GM12878 (cell line): ENCODE measurements at regions not wholly inside any gene's neighbourhood (a gene's known extent, or its start where the extent isn't known, plus 50 kb on each side); places are given as distances from the start of the nearest gene placed in this dataset.

Experiments
- ATAC-seq: fragments of 200-7000 bp; cut with Tn5 transposase; 3 replicates; pipeline ENCODE4 v1.9.1; 2020; ENCODE audit warnings: mild to moderate bottlenecking, moderate library complexity
- BruUV-seq: library from RNA; stranded (reverse); fragments of 400-500 nt; replicated peaks from 2 replicates; lab custom pipeline; 2021; lab: Mats Ljungman, UMichigan
- CTCF ChIA-PET: fragments of 300-600 bp; sonication (Branson Sonifier 250); formaldehyde crosslinking; extraction: SDS; loops from one replicate; lab custom pipeline; 2021; ENCODE audit warnings: inconsistent platforms; lab: Yijun Ruan, JAX
- POLR2A ChIA-PET: fragments of 350-600 bp; formaldehyde crosslinking; extraction: SDS; loops from one replicate; lab custom pipeline; 2021; ENCODE audit warnings: inconsistent platforms; lab: Charles Lee
- RAD21 ChIA-PET: fragments of 300-600 bp; sonication (Branson Sonifier 250); formaldehyde crosslinking; loops from one replicate; lab custom pipeline; 2023; ENCODE audit warnings: antibody characterized with exemption; ENCODE audit not compliant: unreplicated experiment; lab: Charles Lee
- SMC1A ChIA-PET: fragments of 300-600 bp; sonication (Branson Sonifier 250); formaldehyde crosslinking; loops from one replicate; lab custom pipeline; 2023; ENCODE audit not compliant: unreplicated experiment, uncharacterized antibody; lab: Charles Lee
- DNase-seq: peaks from one replicate; pipeline ENCODE4 v3.0.0-alpha.2; 2011; ENCODE audit warnings: low read depth, low spot score
- FAIRE-seq: peaks from 3 replicates; lab custom pipeline; 2011; peaks lifted over from hg19 to GRCh38; lab: Jason Lieb, UNC
- H2AFZ ChIP-seq: 2 replicates; pipeline ENCODE4 v1.6.0; 2011; ENCODE audit warnings: low read depth, low read length, control low read depth; ENCODE audit not compliant: control insufficient read depth
- H3K27ac ChIP-seq: 2 replicates; pipeline ENCODE4 v1.5.1; 2011; ENCODE audit warnings: control low read depth; ENCODE audit not compliant: control insufficient read depth, insufficient read depth
- H3K27me3 ChIP-seq, 2 experiments: replicated peaks in 1 of 2; 2 replicates each; pipeline versions ENCODE4 v1.6.0 to v1.6.1; 2011; ENCODE audit warnings: low read length in 1 of 2; ENCODE audit not compliant: control insufficient read depth in 2 of 2, insufficient read depth in 2 of 2
- H3K36me3 ChIP-seq, 2 experiments: 2 replicates each; pipeline ENCODE4 v1.5.1; 2011; ENCODE audit warnings: low read length in 1 of 2; ENCODE audit not compliant: control insufficient read depth in 2 of 2, insufficient read depth in 2 of 2
- H3K4me1 ChIP-seq: 2 replicates; pipeline ENCODE4 v1.6.1; 2011; ENCODE audit warnings: mild to moderate bottlenecking, low read length, moderate library complexity, mixed read lengths; ENCODE audit not compliant: control insufficient read depth, insufficient read depth
- H3K4me2 ChIP-seq: 2 replicates; pipeline ENCODE4 v1.6.0; 2011; ENCODE audit warnings: control low read depth; ENCODE audit not compliant: control insufficient read depth, insufficient read depth
- H3K4me3 ChIP-seq: fragments of 200-600 bp; sonication (generic); 2 replicates; pipeline ENCODE4 v1.5.1; 2016
- H3K79me2 ChIP-seq: 2 replicates; pipeline ENCODE4 v1.6.0; 2011; ENCODE audit warnings: low read length; ENCODE audit not compliant: control insufficient read depth, insufficient read depth
- H3K9ac ChIP-seq: 2 replicates; pipeline ENCODE4 v1.8.0; 2011; ENCODE audit warnings: low read length, control low read depth, mixed read lengths; ENCODE audit not compliant: control insufficient read depth, insufficient read depth
- H3K9me3 ChIP-seq: replicated peaks from 3 replicates; pipeline ENCODE4 v1.5.1; 2011; ENCODE audit warnings: mild to moderate bottlenecking, low read length; ENCODE audit not compliant: control insufficient read depth, insufficient read depth
- H4K20me1 ChIP-seq: 2 replicates; pipeline ENCODE4 v1.6.0; 2011; ENCODE audit not compliant: control insufficient read depth, insufficient read depth
- CTCF ChIP-seq, 3 experiments: IDR thresholded peaks in 2 of 3; conservative IDR thresholded peaks in 1 of 3; 2 replicates each; pipeline ENCODE4 v1.5.1; 2011; ENCODE audit warnings: low read depth in 3 of 3, low read length in 3 of 3, mild to moderate bottlenecking in 3 of 3, control low read depth in 2 of 3, moderate library complexity in 2 of 3, inconsistent platforms in 1 of 3, mixed read lengths in 1 of 3; ENCODE audit not compliant: control insufficient read depth in 2 of 3, insufficient read depth in 1 of 3; ENCODE audit errors: extremely low read depth in 1 of 3
- DPF2 ChIP-seq: fragments of 450-650 bp; IDR thresholded peaks from 2 replicates; pipeline ENCODE4 v1.6.1; 2017; ENCODE audit warnings: mild to moderate bottlenecking
- FOXK2 ChIP-seq: fragments of 450-650 bp; IDR thresholded peaks from 2 replicates; pipeline ENCODE4 v1.6.1; 2017; ENCODE audit warnings: mild to moderate bottlenecking, moderate library complexity
- GABPA ChIP-seq: IDR thresholded peaks from 2 replicates; pipeline ENCODE4 v1.6.1; 2014; ENCODE audit warnings: antibody characterized with exemption, low read depth, mild to moderate bottlenecking, inconsistent platforms
- GATAD2B ChIP-seq: fragments of 450-650 bp; conservative IDR thresholded peaks from 2 replicates; pipeline ENCODE4 v1.6.1; 2017; ENCODE audit warnings: low read depth, mild to moderate bottlenecking, moderate library complexity
- MEF2A ChIP-seq: IDR thresholded peaks from 2 replicates; pipeline ENCODE4 v1.6.1; 2011; ENCODE audit warnings: low read depth, mild to moderate bottlenecking, low read length, moderate library complexity; ENCODE audit not compliant: insufficient read depth
- NRF1 ChIP-seq: conservative IDR thresholded peaks from 2 replicates; pipeline ENCODE4 v1.6.1; 2011; ENCODE audit warnings: mild to moderate bottlenecking, low read depth, low read length, improper control_type of control experiment
- SMARCA5 ChIP-seq: fragments of 450-650 bp; IDR thresholded peaks from 2 replicates; pipeline ENCODE4 v1.6.1; 2017; ENCODE audit warnings: mild to moderate bottlenecking
- SMC3 ChIP-seq: IDR thresholded peaks from 2 replicates; pipeline ENCODE4 v1.6.1; 2011; ENCODE audit warnings: low read length, improper control_type of control experiment, borderline replicate concordance
- WGBS: methylation state at CpG from one replicate; pipeline ENCODE4 v1.1.6; 2016; ENCODE audit warnings: low lambda C conversion rate; ENCODE audit not compliant: insufficient replicate concordance, insufficient coverage; ENCODE audit errors: missing lambda C conversion rate; 5-methylcytosine and 5-hydroxymethylcytosine counted together
- in situ Hi-C: fragments of 300-500 bp; cut with MboI; formaldehyde crosslinking; loops from 9 replicates; pipeline ENCODE4 v1.14.3; 2018; ENCODE audit warnings: mixed read lengths
- intact Hi-C: fragments of 100-400 bp; cut with micrococcal nuclease; formaldehyde crosslinking; loops from one replicate; pipeline ENCODE4 v1.14.2; 2022; ENCODE audit not compliant: unreplicated experiment
- TF ChIP-seq, protein P1 (sequence below): IDR thresholded peaks from 2 replicates; pipeline ENCODE4 v1.6.1; 2011; ENCODE audit warnings: low read depth, low read length, improper control_type of control experiment, borderline replicate concordance
- TF ChIP-seq, protein P2 (sequence below): fragments of 450-650 bp; IDR thresholded peaks from 2 replicates; pipeline ENCODE4 v1.6.1; 2016; ENCODE audit warnings: mild to moderate bottlenecking, moderate library complexity, borderline replicate concordance

- no peak for ATAC-seq
- Histone ChIP-seq H3K9me3 (no peaks in the 10 kb centered on the region; the same call in 1 of the 3 replicates), H3K4me3 (no peak overlapping the region), H3K36me3 (no peaks in the 10 kb centered on the region), H4K20me1 (no peaks in the 10 kb centered on the region), H3K27me3 (no peaks in the 10 kb centered on the region), H3K9ac (no peak overlapping the region), H3K4me1 (no peaks in the 10 kb centered on the region)
- no peak for DNase-seq
- BruUV-seq: no TSS peak
- ChIA-PET RAD21 (no interaction called here), POLR2A (no interaction called here), SMC1A (no interaction called here)
- FAIRE-seq: no peak
- TF ChIP-seq GABPA (no peak), SMC3 (no peak), NRF1 (no peak)
- TF ChIP-seq, all 136 proteins: peak for 0
- no peaks in the 10 kb centered on the region for H3K79me2 ChIP-seq
- in situ Hi-C loops: no loop called here
- WGBS: 65% methylated on average over 9 of the region's 9 CpGs
- H2AFZ ChIP-seq: no peak overlapping the region
- no peak overlapping the region for H3K4me2 ChIP-seq
- CTCF ChIA-PET: no interaction called here
- intact Hi-C loops: no loop called here
- no peak overlapping the region for H3K27ac ChIP-seq
These were observed 78.6 kb upstream of the SLC22A16 start for GRCh38 chr6:110554966-110555460.

DNA sequence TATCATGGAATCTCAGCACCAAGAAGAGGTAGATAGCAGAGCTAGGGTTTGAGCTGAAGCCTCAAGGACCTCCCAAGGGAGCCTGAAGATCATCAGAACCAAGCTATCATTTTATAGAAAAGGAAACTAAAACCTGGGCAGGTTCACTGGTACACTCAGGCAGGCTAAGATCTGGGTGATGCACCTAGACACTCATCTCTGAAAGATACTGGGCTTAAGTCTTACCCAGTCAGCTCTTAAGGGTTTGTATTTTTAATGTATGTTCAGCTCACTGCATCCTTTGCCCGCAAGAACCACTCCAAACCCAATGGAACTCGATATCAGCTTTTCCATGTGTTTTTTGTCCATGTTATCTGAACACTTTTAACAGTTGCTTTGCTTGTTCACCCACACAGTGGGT lies 78.0 kb upstream of the SLC22A16 start:
- DNase-seq: no peak
- Histone ChIP-seq H3K4me1 (no peaks in the 10 kb centered on the region), H3K4me2 (no peak overlapping the region), H3K4me3 (no peak overlapping the region), H3K9ac (no peak overlapping the region), H3K9me3 (no peaks in the 10 kb centered on the region; the same call in 1 of the 3 replicates), H3K27ac (no peak overlapping the region), H2AFZ (no peak overlapping the region), H4K20me1 (no peaks in the 10 kb centered on the region), H3K79me2 (no peaks in the 10 kb centered on the region), H3K27me3 (no peaks in the 10 kb centered on the region), H3K36me3 (no peaks in the 10 kb centered on the region)
- no TSS peak for BruUV-seq
- POLR2A ChIA-PET: interaction anchor here (0.5 kb wide), 1 partner anchor 123 kb away, joined by 4 read pairs; no protein-coding TSS in a partner anchor
- in situ Hi-C loops: no loop called here
- FAIRE-seq: no peak
- RAD21 ChIA-PET: no interaction called here
- whole genome bisulfite sequencing: 59% methylated on average over 2 of the region's 2 CpGs
- CTCF ChIA-PET: no interaction called here
- intact Hi-C loops: no loop called here
- SMC1A ChIA-PET: interaction anchor here (1.1 kb wide), 1 partner anchor 36 kb away, joined by 4 read pairs; no protein-coding TSS in a partner anchor
- no peak for ATAC-seq
- TF ChIP-seq MEF2A: no peak
- TF ChIP-seq GATAD2B: no peak
- TF ChIP-seq CTCF (IDR thresholded peaks at IDR 0.05 in 2 of 3, conservative IDR thresholded peaks at IDR 0.05 in 1 of 3; ENCODE audit: control insufficient read depth in 2 of 3, extremely low read depth in 1 of 3, insufficient read depth in 1 of 3, low read depth in 3 of 3, low read length in 3 of 3): no peak
- no peak for TF ChIP-seq DPF2
- TF ChIP-seq FOXK2: no peak
- TF ChIP-seq, protein P1, sequence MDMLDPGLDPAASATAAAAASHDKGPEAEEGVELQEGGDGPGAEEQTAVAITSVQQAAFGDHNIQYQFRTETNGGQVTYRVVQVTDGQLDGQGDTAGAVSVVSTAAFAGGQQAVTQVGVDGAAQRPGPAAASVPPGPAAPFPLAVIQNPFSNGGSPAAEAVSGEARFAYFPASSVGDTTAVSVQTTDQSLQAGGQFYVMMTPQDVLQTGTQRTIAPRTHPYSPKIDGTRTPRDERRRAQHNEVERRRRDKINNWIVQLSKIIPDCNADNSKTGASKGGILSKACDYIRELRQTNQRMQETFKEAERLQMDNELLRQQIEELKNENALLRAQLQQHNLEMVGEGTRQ: no peak
- TF ChIP-seq SMARCA5: no peak
- TF ChIP-seq, protein P2, sequence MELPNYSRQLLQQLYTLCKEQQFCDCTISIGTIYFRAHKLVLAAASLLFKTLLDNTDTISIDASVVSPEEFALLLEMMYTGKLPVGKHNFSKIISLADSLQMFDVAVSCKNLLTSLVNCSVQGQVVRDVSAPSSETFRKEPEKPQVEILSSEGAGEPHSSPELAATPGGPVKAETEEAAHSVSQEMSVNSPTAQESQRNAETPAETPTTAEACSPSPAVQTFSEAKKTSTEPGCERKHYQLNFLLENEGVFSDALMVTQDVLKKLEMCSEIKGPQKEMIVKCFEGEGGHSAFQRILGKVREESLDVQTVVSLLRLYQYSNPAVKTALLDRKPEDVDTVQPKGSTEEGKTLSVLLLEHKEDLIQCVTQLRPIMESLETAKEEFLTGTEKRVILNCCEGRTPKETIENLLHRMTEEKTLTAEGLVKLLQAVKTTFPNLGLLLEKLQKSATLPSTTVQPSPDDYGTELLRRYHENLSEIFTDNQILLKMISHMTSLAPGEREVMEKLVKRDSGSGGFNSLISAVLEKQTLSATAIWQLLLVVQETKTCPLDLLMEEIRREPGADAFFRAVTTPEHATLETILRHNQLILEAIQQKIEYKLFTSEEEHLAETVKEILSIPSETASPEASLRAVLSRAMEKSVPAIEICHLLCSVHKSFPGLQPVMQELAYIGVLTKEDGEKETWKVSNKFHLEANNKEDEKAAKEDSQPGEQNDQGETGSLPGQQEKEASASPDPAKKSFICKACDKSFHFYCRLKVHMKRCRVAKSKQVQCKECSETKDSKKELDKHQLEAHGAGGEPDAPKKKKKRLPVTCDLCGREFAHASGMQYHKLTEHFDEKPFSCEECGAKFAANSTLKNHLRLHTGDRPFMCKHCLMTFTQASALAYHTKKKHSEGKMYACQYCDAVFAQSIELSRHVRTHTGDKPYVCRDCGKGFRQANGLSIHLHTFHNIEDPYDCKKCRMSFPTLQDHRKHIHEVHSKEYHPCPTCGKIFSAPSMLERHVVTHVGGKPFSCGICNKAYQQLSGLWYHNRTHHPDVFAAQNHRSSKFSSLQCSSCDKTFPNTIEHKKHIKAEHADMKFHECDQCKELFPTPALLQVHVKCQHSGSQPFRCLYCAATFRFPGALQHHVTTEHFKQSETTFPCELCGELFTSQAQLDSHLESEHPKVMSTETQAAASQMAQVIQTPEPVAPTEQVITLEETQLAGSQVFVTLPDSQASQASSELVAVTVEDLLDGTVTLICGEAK: no peak
